ENCODE measurements at regions not wholly inside any gene's neighbourhood (a gene's known extent, or its start where the extent isn't known, plus 50 kb on each side); places are given as distances from the start of the nearest gene placed in this dataset.
"Not testable (repeated sequence)": the region's sequence is repeated elsewhere in the genome, so short reads cannot be mapped to it uniquely, and the experiment has no call there.

DNA sequence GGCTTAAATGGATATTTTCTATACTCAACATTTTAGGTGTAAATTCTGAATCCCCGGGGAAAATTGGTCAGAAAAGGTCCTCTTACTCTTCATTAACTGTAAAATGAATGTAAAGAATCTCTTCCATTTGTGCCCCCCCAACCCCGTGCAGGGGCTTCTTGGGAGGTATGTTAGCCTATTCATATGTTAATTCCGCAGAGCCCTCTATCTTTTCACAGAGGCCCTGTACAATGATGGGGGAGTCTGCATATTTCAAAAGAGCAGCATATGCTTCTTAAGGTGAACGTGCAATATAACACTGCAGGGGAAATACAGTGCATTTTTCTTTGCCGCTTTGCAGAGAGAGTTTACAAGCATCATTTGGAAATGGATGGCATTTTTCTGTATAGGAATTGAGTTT lies 88.5 kb upstream of the CXorf66 start:
- H3K27ac ChIP-seq: no peak overlapping the region
- H3K4me1 ChIP-seq (replicated peaks): no peaks in the 10 kb centered on the region
- H3K4me3 ChIP-seq: no peak overlapping the region
- H3K27me3 ChIP-seq (replicated peaks): no peaks in the 10 kb centered on the region
- H3K9me3 ChIP-seq (replicated peaks): no peaks in the 10 kb centered on the region
- no peak for DNase-seq (ENCODE audit: low read depth in 1 of 2, low spot score in 2 of 2)
- no peaks in the 10 kb centered on the region for H3K36me3 ChIP-seq

DNA sequence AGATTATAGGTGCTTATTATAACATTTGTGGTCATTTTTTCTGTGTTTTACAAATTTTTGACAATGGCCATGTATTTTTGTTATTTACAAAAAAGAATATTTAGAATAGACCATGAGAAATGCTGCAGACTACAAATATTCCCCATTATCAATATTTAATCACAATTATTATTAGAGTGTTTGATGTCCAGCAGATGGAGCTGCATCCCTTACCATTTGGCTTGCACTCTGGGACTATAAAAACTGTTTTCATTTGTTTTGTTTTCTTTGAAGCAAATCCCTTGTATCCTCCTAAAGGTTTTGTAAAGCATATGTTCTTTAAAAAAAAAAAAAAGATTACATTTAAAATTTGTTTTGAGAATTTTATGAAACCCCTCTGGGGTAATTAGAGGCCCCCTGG lies 85.6 kb upstream of the CXorf66 start:
- no peaks in the 10 kb centered on the region for H3K36me3 ChIP-seq
- DNase-seq (ENCODE audit: low read depth in 1 of 2, low spot score in 2 of 2): no peak
- no peaks in the 10 kb centered on the region for H3K27me3 ChIP-seq (replicated peaks)
- no peak overlapping the region for H3K27ac ChIP-seq
- no peak overlapping the region for H3K4me3 ChIP-seq
- no peaks in the 10 kb centered on the region for H3K9me3 ChIP-seq (replicated peaks)
- no peaks in the 10 kb centered on the region for H3K4me1 ChIP-seq (replicated peaks)

DNA sequence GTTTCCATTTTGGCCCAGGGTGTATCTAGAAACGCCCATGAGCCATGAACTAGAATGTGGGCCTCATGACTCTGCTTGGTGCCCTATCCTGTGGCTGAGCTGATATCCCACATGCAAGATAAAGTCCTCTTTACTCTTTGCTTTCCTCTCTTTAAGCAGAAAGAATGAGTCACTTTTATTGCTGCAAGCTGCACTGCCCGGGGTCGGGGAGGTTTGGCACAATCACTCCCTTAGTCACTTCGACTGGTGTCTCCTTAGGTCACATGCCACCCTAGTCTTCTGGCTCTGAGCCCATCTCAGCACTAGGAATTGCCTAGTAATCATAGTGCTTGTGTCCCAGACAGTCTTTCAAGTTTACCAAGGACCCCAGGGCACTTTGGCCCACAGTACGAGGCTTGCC lies 75.1 kb upstream of the CXorf66 start:
- no peak overlapping the region for H3K27ac ChIP-seq
- no peaks in the 10 kb centered on the region for H3K27me3 ChIP-seq (replicated peaks)
- no peaks in the 10 kb centered on the region for H3K36me3 ChIP-seq
- no peak overlapping the region for H3K4me3 ChIP-seq
- no peak for DNase-seq (ENCODE audit: low read depth in 1 of 2, low spot score in 2 of 2)
- no peaks in the 10 kb centered on the region for H3K4me1 ChIP-seq (replicated peaks)
- H3K9me3 ChIP-seq (replicated peaks): no peaks in the 10 kb centered on the region

DNA sequence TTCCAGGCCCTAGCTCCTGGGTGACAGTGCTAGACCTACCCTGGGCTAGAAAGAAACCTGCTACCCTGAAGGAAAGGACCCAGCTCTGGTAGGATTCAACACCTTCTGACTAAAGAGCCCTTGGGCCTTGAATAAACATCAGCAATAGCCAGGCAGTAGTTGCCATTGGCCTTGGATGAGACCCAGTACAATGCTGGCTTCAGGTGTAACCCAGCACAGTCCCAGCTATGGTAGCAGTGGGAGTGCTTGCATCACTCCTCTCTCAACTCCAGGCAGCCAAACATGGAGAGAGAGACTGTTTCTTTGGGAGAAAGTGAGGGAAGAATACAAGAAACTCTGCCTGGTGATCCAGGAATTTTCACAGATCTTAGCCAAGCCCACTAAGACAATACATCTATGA lies 73.5 kb upstream of the CXorf66 start:
- DNase-seq (ENCODE audit: low read depth in 1 of 2, low spot score in 2 of 2): no peak
- Histone ChIP-seq H3K27me3 (replicated peaks) (no peaks in the 10 kb centered on the region), H3K27ac (no peak overlapping the region), H3K36me3 (no peaks in the 10 kb centered on the region), H3K4me1 (replicated peaks) (no peaks in the 10 kb centered on the region), H3K4me3 (no peak overlapping the region), H3K9me3 (replicated peaks) (no peaks in the 10 kb centered on the region)

DNA sequence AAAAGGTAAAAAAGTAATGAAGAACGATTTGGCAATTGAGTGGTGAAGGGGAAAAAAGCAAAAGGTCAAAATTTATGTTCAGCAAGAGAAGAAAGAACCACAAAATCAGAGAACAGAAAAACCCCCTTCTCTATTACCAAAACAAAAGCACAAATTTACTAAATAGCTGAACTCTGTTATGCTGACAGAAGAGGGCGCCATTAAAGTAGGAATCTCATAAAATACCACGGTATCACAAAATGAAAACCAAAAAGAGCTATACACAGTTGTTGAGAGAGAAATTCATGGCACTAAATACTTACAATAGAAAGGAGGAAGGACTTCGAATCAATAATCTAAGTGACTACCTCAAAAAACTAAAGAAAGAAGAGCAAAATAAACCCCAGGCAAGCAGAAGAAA lies 69.6 kb upstream of the CXorf66 start:
- Histone ChIP-seq H3K4me1 (replicated peaks) (no peaks in the 10 kb centered on the region), H3K27me3 (replicated peaks) (no peaks in the 10 kb centered on the region), H3K27ac (no peak overlapping the region), H3K36me3 (no peaks in the 10 kb centered on the region), H3K9me3 (replicated peaks) (no peaks in the 10 kb centered on the region), H3K4me3 (no peak overlapping the region)
- no peak for DNase-seq (ENCODE audit: low read depth in 1 of 2, low spot score in 2 of 2)

DNA sequence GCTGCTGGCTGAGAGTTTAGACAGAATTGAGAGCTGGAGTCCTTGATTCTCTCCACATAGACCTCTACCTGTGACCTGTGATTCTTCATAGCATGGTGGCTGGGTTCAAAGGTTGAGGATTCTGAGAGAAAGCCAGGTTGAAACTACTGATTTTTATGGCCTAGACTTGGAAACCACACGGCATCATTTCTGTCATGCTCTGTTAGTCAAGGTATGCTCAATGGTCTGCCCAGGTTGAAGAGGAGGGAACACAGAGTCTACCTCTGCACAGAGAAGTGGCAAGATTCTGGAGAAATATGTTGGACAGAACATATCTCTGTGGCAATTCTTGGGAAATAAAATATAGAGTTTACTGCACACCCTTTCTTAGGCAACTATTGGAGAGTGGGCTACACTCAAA lies 57.2 kb upstream of the CXorf66 start:
- no peaks in the 10 kb centered on the region for H3K4me1 ChIP-seq (replicated peaks)
- H3K36me3 ChIP-seq: no peaks in the 10 kb centered on the region
- no peak for DNase-seq (ENCODE audit: low read depth in 1 of 2, low spot score in 2 of 2)

DNA sequence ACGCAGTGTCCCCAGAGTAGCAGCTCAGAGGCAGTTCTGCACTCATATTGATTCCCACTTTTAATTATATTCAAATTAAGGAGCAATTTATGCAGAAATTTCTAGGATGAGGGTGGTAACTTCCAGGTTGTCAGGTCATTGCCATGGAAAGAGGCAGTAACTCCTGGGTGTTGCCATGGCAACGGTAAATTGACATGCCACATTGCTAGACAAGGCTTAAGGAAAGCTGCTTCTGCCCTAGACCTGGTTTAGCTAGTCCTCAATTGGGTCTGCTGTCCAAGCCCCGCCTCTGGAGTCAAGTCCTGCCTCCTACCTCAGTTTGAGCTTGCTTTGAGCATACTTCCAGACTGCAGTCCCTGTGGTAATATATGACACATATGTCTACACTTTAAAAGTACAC lies 53.8 kb upstream of the CXorf66 start:
- not testable (repeated sequence) for H3K4me3 ChIP-seq; H3K9me3 ChIP-seq (replicated peaks); DNase-seq (ENCODE audit: low read depth in 1 of 2, low spot score in 2 of 2); H3K36me3 ChIP-seq; H3K4me1 ChIP-seq (replicated peaks); H3K27ac ChIP-seq; H3K27me3 ChIP-seq (replicated peaks)

More for the DNA sequence above, 57.2 kb upstream of the CXorf66 start:
- Histone ChIP-seq H3K27ac (no peak overlapping the region), H3K9me3 (replicated peaks) (no peaks in the 10 kb centered on the region), H3K4me3 (no peak overlapping the region), H3K27me3 (replicated peaks) (no peaks in the 10 kb centered on the region)
